OCI-LY3 (cell line): ENCODE measurements at regions not wholly inside any gene's neighbourhood (a gene's known extent, or its start where the extent isn't known, plus 50 kb on each side); places are given as distances from the start of the nearest gene placed in this dataset.

ENCODE experiments used
- H2AFZ ChIP-seq: fragments of 200-600, 300-600 bp; shearing (Covaris generic); 2 replicates; pipeline ENCODE4 v1.6.0; 2014; ENCODE audit warnings: antibody characterized with exemption, low read depth, low read length
- H3K27ac ChIP-seq: fragments of 200-600, 300-600 bp; sonication (generic); 2 replicates; pipeline ENCODE4 v1.5.1; 2014; ENCODE audit warnings: mild to moderate bottlenecking, low read length, moderate library complexity, mixed read lengths
- H3K27me3 ChIP-seq: fragments of 200-600, 300-600 bp; sonication (generic); 2 replicates; pipeline ENCODE4 v1.6.1; 2014; ENCODE audit warnings: low read depth, low read length, mixed read lengths
- H3K36me3 ChIP-seq: fragments of 200-600, 300-600 bp; sonication (generic); replicated peaks from 2 replicates; pipeline ENCODE3; 2014; ENCODE audit warnings: low read depth, low read length, mixed read lengths
- H3K4me1 ChIP-seq: fragments of 300-600, 200-600 bp; sonication (generic); 2 replicates; pipeline ENCODE4 v1.6.1; 2014; ENCODE audit warnings: low read length, mixed read lengths
- H3K4me2 ChIP-seq: fragments of 200-600, 300-600 bp; sonication (generic); 2 replicates; pipeline ENCODE4 v1.6.1; 2014; ENCODE audit warnings: low read length, mixed read lengths
- H3K4me3 ChIP-seq: fragments of 300-600, 200-600 bp; sonication (generic); 2 replicates; pipeline ENCODE4 v1.5.1; 2014; ENCODE audit warnings: antibody characterized with exemption, mild to moderate bottlenecking, low read length, moderate library complexity
- H3K79me2 ChIP-seq: fragments of 300-600, 200-600 bp; shearing (Covaris generic); 2 replicates; pipeline ENCODE4 v1.6.1; 2014; ENCODE audit warnings: mild to moderate bottlenecking, low read length, mixed read lengths
- H3K9ac ChIP-seq: fragments of 300-600, 200-600 bp; shearing (Covaris generic); 2 replicates; pipeline ENCODE4 v1.6.0; 2014; ENCODE audit warnings: mild to moderate bottlenecking, low read length, moderate library complexity
- H3K9me3 ChIP-seq: fragments of 200-600, 300-600 bp; shearing (Covaris generic); 2 replicates; pipeline ENCODE4 v1.6.1; 2014; ENCODE audit warnings: low read length, mixed read lengths; ENCODE audit not compliant: insufficient read depth
- H4K20me1 ChIP-seq: fragments of 200-600, 300-600 bp; sonication (generic); 2 replicates; pipeline ENCODE4 v1.6.1; 2016; ENCODE audit warnings: low read length, mixed read lengths; ENCODE audit not compliant: insufficient read depth
- CTCF ChIP-seq: fragments of 200-600, 300-600 bp; sonication (generic); IDR thresholded peaks from 2 replicates; pipeline ENCODE4 v1.5.1; 2014; ENCODE audit warnings: antibody characterized with exemption, low read length, low read depth
- EZH2phosphoT487 ChIP-seq: fragments of 200-600 bp; shearing (Covaris generic); IDR thresholded peaks from 2 replicates; pipeline ENCODE4 v1.6.1; 2018; ENCODE audit warnings: antibody characterized with exemption, mixed run types, low read depth

GRCh38 chr14:105854600-105855245 lies 328.3 kb downstream of the TMEM121 start:
- peaks cover 56% of the 10 kb centered on the region for H3K36me3 ChIP-seq
- no peaks in the 10 kb centered on the region for H3K9me3 ChIP-seq
- peaks cover 21% of the 10 kb centered on the region; the same call in 1 of the 2 replicates for H4K20me1 ChIP-seq
- H2AFZ ChIP-seq: no peak overlapping the region
- peak overlapping the region; percentile 99; the same call in 1 of the 2 replicates for H3K4me3 ChIP-seq
- H3K4me1 ChIP-seq: peaks cover 29% of the 10 kb centered on the region
- no peak for TF ChIP-seq CTCF
- TF ChIP-seq EZH2phosphoT487: no peak
- H3K4me2 ChIP-seq: peak overlapping the region; percentile 92
- peak overlapping the region; percentile 98 for H3K27ac ChIP-seq
- H3K9ac ChIP-seq: peak overlapping the region; percentile 100; the same call in 1 of the 2 replicates
- H3K27me3 ChIP-seq: no peaks in the 10 kb centered on the region
- H3K79me2 ChIP-seq: peaks cover 68% of the 10 kb centered on the region

DNA sequence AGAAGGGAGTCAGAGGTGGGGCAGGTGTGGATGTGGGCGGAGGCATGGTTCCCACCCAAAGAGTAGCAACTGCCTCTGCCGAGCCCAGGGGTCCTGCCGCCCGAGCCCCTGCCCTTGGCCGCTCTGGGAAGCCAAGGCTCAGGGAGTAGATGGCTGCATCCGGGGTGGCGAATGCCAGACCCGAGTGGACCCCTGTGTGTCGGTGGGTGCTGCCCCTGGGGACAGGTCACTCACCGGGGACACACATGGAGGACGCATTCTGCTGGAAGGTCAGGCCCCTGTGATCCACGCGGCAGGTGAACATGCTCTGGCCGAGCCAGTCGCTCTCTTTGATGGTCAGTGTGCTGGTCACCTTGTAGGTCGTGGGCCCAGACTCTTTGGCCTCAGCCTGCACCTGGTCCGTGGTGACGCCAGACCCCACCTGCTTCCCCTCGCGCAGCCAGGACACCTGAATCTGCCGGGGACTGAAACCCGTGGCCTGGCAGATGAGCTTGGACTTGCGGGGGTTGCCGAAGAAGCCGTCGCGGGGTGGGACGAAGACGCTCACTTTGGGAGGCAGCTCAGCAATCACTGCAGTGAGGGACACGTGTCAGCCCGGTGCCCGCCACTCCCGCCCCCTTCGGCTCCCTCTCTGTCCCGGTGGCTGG lies 329.0 kb downstream of the TMEM121 start:
- H3K27me3 ChIP-seq: no peaks in the 10 kb centered on the region
- H2AFZ ChIP-seq: no peak overlapping the region
- peaks cover 21% of the 10 kb centered on the region; the same call in 1 of the 2 replicates for H4K20me1 ChIP-seq
- H3K4me1 ChIP-seq: peaks cover 32% of the 10 kb centered on the region
- no peaks in the 10 kb centered on the region for H3K9me3 ChIP-seq
- peaks cover 75% of the 10 kb centered on the region for H3K79me2 ChIP-seq
- TF ChIP-seq CTCF (no peak), EZH2phosphoT487 (no peak)
- peak overlapping the region; percentile 99 for H3K4me3 ChIP-seq
- H3K9ac ChIP-seq: peak overlapping the region; percentile 100
- H3K36me3 ChIP-seq: peaks cover 59% of the 10 kb centered on the region
- peak overlapping the region; percentile 98 for H3K27ac ChIP-seq
- peak overlapping the region; percentile 92 for H3K4me2 ChIP-seq

GRCh38 chr14:105855893-105856675 lies 329.7 kb downstream of the TMEM121 start:
- Histone ChIP-seq H3K9me3 (no peaks in the 10 kb centered on the region), H3K9ac (peak overlapping the region; percentile 100), H4K20me1 (peaks cover 21% of the 10 kb centered on the region; the same call in 1 of the 2 replicates), H3K4me3 (peak overlapping the region; percentile 99), H2AFZ (no peak overlapping the region), H3K4me2 (peak overlapping the region; percentile 92), H3K79me2 (peaks cover 82% of the 10 kb centered on the region), H3K27ac (peak overlapping the region; percentile 98), H3K4me1 (peaks cover 34% of the 10 kb centered on the region), H3K36me3 (peaks cover 65% of the 10 kb centered on the region), H3K27me3 (no peaks in the 10 kb centered on the region)
- no peak for TF ChIP-seq CTCF
- no peak for TF ChIP-seq EZH2phosphoT487
